Panc1 (cell line): ENCODE measurements at regions not wholly inside any gene's neighbourhood (a gene's known extent, or its start where the extent isn't known, plus 50 kb on each side); places are given as distances from the start of the nearest gene placed in this dataset.
"Not testable (repeated sequence)": the region's sequence is repeated elsewhere in the genome, so short reads cannot be mapped to it uniquely, and the experiment has no call there.

Experiments
- ATAC-seq: fragments of 200-7000 bp; cut with Tn5 transposase; 2 replicates; pipeline ENCODE4 v1.9.1; 2020; ENCODE audit warnings: mild to moderate bottlenecking, moderate library complexity
- BruUV-seq: library from RNA; stranded (reverse); fragments of 400-500 nt; replicated peaks from 2 replicates; lab custom pipeline; 2021; lab: Mats Ljungman, UMichigan
- CTCF ChIA-PET: fragments of 300-600 bp; sonication (Branson Sonifier 250); formaldehyde crosslinking; loops from one replicate; lab custom pipeline; 2022; ENCODE audit warnings: antibody characterized with exemption; lab: Charles Lee
- POLR2A ChIA-PET: fragments of 300-600 bp; sonication (Branson Sonifier 250); formaldehyde crosslinking; loops from one replicate; lab custom pipeline; 2022; ENCODE audit warnings: antibody characterized with exemption; lab: Charles Lee
- DNase-seq: peaks from one replicate; pipeline ENCODE4 v3.0.0-alpha.2; 2010; ENCODE audit warnings: low read depth, low spot score
- H3K27ac ChIP-seq: 2 replicates; pipeline ENCODE4 v1.5.1; 2011; ENCODE audit warnings: mild to moderate bottlenecking, low read length, inconsistent platforms
- H3K27me3 ChIP-seq: fragments of 200-500 bp; sonication (Bioruptor generic); 2 replicates; pipeline ENCODE4 v1.6.0; 2014; ENCODE audit warnings: low read length, inconsistent platforms; ENCODE audit not compliant: control insufficient read depth, insufficient read depth
- H3K36me3 ChIP-seq: fragments of 200-500 bp; sonication (Bioruptor generic); 2 replicates; pipeline ENCODE4 v1.5.1; 2014; ENCODE audit warnings: inconsistent platforms, mild to moderate bottlenecking, low read length, moderate library complexity; ENCODE audit not compliant: control insufficient read depth, insufficient read depth
- H3K4me1 ChIP-seq: 2 replicates; pipeline ENCODE4 v1.5.1; 2011; ENCODE audit warnings: inconsistent platforms, mild to moderate bottlenecking, low read length, moderate library complexity; ENCODE audit not compliant: control insufficient read depth, insufficient read depth
- H3K4me3 ChIP-seq, 2 experiments: 2 replicates each; pipeline ENCODE4 v1.5.1; 2011 to 2012; ENCODE audit warnings: low read depth in 2 of 2, low read length in 2 of 2, mild to moderate bottlenecking in 2 of 2, inconsistent platforms in 1 of 2, moderate library complexity in 1 of 2
- H3K9me3 ChIP-seq: fragments of 200-500 bp; sonication (Bioruptor generic); 2 replicates; pipeline ENCODE4 v1.5.1; 2014; ENCODE audit warnings: low read depth, mild to moderate bottlenecking, inconsistent platforms, low read length, moderate library complexity; ENCODE audit not compliant: control insufficient read depth, insufficient read depth
- REST ChIP-seq, 2 experiments: IDR thresholded peaks; 2 replicates each; pipeline ENCODE4 v1.6.1; 2011 to 2012; ENCODE audit warnings: low read depth in 2 of 2, control low read depth in 1 of 2, low read length in 1 of 2, mild to moderate bottlenecking in 1 of 2, moderate library complexity in 1 of 2; ENCODE audit not compliant: insufficient read depth in 1 of 2
- TCF7L2 ChIP-seq: IDR thresholded peaks from 2 replicates; pipeline ENCODE4 v1.6.1; 2011; ENCODE audit warnings: mild to moderate bottlenecking, low read depth, low read length, inconsistent platforms
- in situ Hi-C: cut with HindIII; loops from 2 replicates; pipeline ENCODE4 v1.10.0; 2016; ENCODE audit warnings: low sequenced_read_pairs, low pct_unique_long_range_greater_than_20kb
- intact Hi-C: fragments of 100-400 bp; cut with micrococcal nuclease; formaldehyde crosslinking; loops from one replicate; pipeline ENCODE4 v1.10.0; 2022; ENCODE audit not compliant: unreplicated experiment
- TF ChIP-seq, protein P1 (sequence below): fragments of 450-650 bp; IDR thresholded peaks from 2 replicates; pipeline ENCODE4 v1.5.1; 2017; ENCODE audit warnings: mild to moderate bottlenecking

DNA sequence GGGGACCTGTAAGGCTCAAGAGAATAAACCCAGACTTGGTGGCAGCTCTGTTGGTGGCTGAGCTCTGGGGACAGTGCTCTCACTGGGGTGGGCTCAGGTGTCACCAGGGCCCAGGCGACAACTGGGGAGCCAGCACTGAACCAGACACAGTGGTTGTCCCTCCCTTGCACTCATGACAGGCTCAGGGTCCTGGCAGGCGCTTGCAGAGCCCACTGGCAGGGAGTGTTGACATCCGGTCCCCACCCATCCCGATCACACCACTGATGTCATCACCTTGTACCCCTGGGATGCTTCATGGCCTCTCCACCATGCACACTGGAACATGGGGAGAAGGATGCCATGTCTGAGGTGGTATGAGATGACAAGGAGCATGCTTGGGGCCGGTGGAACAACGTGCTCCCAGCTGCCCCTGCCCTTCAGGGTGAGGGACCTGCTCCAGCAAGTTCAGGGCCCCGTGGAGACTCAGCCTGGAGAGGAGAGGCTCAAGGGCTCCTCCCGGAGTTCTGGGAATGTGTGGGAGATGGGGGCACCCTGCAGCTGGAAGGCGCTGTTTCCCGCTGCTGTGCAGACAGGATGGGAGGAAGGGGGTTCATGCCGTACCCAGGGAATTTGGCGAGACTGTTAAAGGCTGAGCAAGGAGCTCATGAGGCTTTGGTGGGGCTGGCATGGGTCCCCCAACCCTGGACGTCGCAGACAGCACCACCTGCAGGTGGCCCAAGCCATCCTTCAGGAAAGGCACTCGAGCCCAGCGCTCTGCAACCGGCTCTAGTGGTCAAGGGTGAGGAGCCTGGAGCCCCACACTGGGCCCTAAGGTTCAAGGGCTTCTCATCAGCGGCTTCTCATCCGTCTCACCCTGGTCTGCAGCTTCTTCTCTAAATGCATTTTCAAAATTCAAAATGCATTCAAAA lies 141.1 kb upstream of the ZNF469 start:
- intact Hi-C loops, H3K9me3 ChIP-seq, BruUV-seq, in situ Hi-C loops, ATAC-seq, H3K27me3 ChIP-seq, H3K4me3 ChIP-seq, H3K27ac ChIP-seq, DNase-seq, H3K36me3 ChIP-seq, CTCF ChIA-PET, POLR2A ChIA-PET: not testable (repeated sequence)
- TF ChIP-seq, protein P1, sequence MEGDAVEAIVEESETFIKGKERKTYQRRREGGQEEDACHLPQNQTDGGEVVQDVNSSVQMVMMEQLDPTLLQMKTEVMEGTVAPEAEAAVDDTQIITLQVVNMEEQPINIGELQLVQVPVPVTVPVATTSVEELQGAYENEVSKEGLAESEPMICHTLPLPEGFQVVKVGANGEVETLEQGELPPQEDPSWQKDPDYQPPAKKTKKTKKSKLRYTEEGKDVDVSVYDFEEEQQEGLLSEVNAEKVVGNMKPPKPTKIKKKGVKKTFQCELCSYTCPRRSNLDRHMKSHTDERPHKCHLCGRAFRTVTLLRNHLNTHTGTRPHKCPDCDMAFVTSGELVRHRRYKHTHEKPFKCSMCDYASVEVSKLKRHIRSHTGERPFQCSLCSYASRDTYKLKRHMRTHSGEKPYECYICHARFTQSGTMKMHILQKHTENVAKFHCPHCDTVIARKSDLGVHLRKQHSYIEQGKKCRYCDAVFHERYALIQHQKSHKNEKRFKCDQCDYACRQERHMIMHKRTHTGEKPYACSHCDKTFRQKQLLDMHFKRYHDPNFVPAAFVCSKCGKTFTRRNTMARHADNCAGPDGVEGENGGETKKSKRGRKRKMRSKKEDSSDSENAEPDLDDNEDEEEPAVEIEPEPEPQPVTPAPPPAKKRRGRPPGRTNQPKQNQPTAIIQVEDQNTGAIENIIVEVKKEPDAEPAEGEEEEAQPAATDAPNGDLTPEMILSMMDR = peak; percentile 54
- peaks cover 24% of the 10 kb centered on the region for H3K4me1 ChIP-seq

GRCh38 chr16:88242312-88243295 lies 140.2 kb upstream of the ZNF469 start:
- H3K27me3 ChIP-seq, intact Hi-C loops, BruUV-seq, POLR2A ChIA-PET, H3K9me3 ChIP-seq, H3K4me3 ChIP-seq, DNase-seq, in situ Hi-C loops, H3K36me3 ChIP-seq, CTCF ChIA-PET: not testable (repeated sequence)
- ATAC-seq = peak; percentile 71
- Histone ChIP-seq H3K27ac (peak overlapping the region; percentile 63), H3K4me1 (peaks cover 24% of the 10 kb centered on the region)
- 0 out of 2 replicates have a peak, but pooled peaks have one; percentile 29 for TF ChIP-seq TCF7L2
- TF ChIP-seq REST (IDR thresholded peaks at IDR 0.05; ENCODE audit: insufficient read depth in 1 of 2, low read depth in 2 of 2, low read length in 1 of 2) = peak in 1 of 2 experiments; percentile 55; a peak in 1 of 4 replicates

- POLR2A ChIA-PET, intact Hi-C loops: not testable (repeated sequence)
Measured at GRCh38 chr16:88243921-88244320, 138.8 kb upstream of the ZNF469 start.

DNA sequence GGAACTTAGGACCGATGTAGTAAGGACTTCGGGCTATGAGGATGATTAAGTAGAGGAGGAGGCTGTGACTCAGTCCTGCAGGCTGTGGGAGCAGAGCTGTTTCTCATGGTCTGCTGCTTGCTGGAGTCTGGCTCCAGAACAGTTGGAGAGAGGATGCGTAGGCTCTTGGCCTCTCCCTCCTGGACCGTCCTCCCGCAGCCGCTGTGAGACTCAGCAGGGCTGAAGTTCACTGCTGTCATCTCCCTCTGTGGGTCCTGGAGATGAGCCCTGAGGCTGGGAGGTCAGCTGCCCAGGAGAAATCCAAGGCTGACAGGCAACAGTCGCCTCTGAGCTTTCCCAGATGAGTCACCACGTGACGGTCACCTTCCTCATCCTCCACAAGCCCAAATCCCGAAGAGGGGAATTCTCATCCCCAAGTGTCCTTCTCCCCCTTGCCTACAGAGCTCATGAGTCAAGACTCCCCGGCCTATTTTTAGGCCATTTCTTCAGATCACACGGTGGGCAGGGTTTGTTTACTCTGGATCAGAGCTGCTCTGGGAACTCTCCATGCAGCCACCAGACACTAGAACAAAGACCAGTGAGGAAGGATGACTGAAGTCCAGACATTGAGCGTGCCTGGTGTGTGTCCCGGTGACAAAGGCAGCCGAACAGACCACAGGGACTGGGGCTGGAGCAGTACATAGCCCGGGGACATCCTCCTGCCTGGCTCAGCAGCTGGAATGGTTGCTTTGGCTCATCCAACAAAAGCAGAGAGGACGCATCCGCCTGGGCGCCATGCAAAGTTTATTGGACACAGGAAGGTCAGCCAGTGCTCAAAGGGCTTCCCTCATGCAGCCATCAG lies 137.3 kb upstream of the ZNF469 start:
- BruUV-seq, in situ Hi-C loops, H3K9me3 ChIP-seq, POLR2A ChIA-PET, H3K4me3 ChIP-seq, H3K36me3 ChIP-seq, CTCF ChIA-PET, H3K27me3 ChIP-seq, intact Hi-C loops: not testable (repeated sequence)
- H3K4me1 ChIP-seq = peaks cover 14% of the 10 kb centered on the region
- peak overlapping the region; percentile 23; the same call in 1 of the 2 replicates for H3K27ac ChIP-seq
- peak; percentile 76 for ATAC-seq
- DNase-seq = peak; percentile 82

More at GRCh38 chr16:88243921-88244320, 138.8 kb upstream of the ZNF469 start:
- in situ Hi-C loops, CTCF ChIA-PET, H3K27me3 ChIP-seq, H3K27ac ChIP-seq, H3K9me3 ChIP-seq, H3K4me3 ChIP-seq, DNase-seq, H3K36me3 ChIP-seq, ATAC-seq, BruUV-seq: not testable (repeated sequence)
- H3K4me1 ChIP-seq = peaks cover 14% of the 10 kb centered on the region
